ENCODE measurements at regions not wholly inside any gene's neighbourhood (a gene's known extent, or its start where the extent isn't known, plus 50 kb on each side); places are given as distances from the start of the nearest gene placed in this dataset.
"Not testable (repeated sequence)": the region's sequence is repeated elsewhere in the genome, so short reads cannot be mapped to it uniquely, and the experiment has no call there.

DNA sequence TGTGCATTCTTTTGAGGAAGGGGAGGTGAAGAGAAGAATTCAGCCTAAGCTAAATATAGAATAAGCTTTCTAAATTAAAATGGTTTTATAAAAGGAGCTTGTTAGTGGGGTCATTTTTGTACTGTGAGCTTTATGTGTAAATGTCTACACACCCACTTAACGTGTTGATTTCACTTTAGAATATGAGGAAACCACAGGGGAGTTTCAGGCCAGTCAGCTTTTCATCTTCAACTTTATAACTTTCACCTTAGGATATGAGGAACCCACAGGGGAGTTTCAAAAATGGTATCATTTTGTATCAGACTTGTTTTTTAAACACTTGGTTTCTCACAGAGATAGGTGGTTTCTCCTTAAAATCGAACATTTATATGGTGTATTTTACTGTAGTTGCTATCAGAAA is 120.7 kb upstream of the NIPA1 start:
- not testable (repeated sequence) for DNase-seq (ENCODE audit: low read depth in 2 of 2)

DNA sequence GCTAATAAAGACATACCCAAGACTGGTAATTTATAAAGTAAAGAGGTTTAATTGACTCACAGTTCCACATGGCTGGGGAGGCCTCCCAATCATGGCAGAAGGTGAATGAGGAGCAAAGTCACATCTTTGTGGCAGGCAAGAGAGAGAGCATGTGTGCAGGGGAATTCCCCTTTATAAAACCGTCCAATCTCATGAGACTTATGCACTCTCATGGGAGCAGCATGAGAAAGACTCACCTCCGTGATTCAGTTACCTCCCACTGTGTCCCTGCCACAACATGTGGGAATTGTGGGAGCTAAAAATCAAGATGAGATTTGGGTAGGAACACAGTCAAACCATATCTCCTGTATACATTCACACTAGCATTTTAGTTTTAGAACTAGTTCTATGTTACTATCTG is 101.7 kb upstream of the NIPA1 start:
- DNase-seq (ENCODE audit: low read depth in 2 of 2) = not testable (repeated sequence)

DNA sequence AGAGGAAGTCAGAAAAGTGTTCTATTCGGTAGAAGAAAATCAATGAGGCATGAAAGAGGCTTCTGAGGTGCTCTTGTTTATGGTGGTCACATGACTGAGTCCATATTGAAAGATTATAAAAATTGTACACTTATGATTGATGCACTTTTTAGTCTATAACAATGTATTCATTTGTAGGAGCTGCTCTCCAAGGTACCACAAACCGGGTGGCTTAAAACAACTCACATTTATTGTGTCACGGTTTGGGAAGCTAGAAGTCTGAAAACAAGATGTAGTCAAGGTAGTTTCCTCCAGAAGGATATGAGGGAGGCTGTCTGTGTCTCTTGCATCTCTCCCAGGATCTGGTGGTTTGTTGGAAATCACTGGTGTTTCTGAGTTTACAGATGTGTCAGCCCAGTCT is 86.6 kb upstream of the NIPA1 start:
- not testable (repeated sequence) for DNase-seq (ENCODE audit: low read depth in 2 of 2)

DNA sequence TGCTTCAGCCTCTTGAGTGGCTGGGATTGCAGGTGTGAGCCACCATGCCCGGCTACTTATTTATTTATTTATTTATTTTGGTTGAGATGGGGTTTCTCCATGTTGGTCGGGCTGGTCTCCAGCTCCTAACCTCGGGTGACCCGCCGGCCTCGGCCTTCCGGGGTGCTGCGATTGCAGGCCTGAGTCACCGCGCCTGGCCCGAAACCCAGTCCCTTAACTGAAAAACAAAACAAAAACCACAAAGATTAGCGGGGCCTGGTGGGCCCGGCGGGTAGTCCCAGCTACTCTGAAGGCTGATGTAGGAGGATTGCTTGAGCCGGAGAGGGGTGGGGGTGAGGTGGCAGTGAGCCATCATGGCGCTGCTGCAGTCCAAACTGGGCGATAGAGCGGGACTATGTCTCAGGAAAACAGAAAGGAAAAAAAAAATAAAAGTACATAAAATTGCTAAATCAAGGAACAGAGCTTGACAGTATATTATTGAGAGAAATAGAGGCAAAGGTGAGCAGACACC is 75.6 kb upstream of the NIPA1 start:
- not testable (repeated sequence) for DNase-seq (ENCODE audit: low read depth in 2 of 2)

DNA sequence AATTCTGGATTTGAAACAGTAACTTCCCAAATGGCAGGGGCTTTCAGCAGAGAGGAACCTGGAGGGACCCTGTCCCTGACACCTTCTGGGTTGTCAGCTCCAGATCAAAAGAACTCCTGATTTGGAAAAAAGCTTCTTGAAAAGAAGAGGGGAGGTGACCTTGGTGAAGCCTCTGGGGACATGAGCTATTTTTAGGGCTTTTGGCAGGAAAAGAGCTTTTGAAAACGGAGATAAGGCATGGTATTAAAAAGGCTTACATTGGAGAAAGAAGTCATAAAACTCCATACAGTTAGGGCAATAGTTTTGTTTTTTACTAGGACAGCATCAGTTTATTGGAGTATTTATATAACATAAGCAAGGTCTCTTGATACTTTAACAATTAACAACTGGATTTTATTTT is 72.5 kb upstream of the NIPA1 start:
- DNase-seq (ENCODE audit: low read depth in 2 of 2) = not testable (repeated sequence)

DNA sequence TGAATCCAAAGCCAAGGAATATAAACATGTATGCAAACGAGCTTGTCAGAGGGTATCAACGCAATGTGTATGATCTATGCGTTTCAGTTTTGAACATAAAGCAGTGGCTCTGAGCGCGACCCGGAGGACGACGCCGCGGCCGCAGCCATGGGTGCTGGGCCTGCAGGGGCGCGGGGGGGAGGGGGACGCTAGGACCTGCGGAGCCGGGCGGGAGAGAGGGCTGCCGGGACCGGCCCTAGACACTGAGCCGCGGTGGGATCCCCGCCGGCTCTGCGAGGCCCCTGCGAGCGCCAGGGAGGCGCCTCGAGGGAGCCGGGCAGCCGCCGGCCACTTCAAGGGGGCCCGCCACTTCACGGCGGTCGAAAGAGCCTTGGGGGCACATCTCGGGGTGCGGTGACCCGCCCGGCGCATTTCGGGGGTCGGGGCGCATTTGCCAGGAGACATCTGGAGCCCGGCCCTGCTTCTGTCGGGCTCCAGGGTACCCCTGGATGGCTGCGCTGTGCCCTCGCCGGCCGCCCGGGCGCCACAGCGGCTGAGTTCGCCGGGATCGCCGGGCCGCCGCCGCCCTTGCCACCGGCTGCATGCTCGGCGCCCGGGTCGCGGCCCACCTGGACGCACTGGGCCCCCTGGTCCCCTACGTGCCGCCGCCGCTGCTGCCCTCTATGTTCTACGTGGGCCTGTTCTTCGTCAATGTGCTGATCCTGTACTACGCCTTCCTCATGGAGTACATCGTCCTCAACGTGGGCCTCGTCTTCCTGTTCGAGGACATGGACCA is 71.9 kb upstream of the NIPA1 start:
- DNase-seq (ENCODE audit: low read depth in 2 of 2) = not testable (repeated sequence)

DNA sequence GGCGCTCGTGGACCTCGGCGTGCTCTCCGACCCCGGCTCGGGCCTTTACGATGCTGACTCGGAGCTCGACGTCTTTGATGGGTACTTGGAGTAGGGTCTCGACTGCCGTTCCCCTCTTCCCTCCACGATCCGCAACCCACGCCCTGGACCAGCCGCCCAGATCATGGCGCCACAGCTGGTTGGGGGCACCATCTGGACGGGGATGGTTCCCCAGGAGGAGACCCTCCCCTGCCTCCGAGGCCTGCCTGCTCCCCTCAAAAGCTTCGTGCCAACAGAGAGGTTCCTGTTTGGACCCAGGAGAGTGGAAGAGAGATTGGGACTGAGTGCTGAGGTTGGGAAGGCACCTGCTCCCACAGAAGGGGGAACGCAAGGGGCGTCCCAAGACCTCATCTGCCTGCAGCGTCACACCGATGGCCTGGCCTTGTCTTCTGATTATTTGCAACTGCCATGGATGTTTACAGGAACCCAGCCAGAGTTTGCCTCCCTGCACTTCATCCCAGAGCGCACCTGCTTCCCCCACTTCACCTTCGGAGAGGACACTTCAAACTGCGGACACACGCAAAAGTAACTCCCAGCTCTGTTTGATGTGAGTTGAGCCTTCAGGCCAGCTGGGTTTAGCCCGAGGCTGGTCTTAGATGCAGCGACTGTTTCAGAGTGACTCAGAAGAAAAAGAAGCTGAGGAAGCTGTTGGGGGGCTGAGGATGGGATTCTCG is 71.2 kb upstream of the NIPA1 start:
- DNase-seq (ENCODE audit: low read depth in 2 of 2) = not testable (repeated sequence)

DNA sequence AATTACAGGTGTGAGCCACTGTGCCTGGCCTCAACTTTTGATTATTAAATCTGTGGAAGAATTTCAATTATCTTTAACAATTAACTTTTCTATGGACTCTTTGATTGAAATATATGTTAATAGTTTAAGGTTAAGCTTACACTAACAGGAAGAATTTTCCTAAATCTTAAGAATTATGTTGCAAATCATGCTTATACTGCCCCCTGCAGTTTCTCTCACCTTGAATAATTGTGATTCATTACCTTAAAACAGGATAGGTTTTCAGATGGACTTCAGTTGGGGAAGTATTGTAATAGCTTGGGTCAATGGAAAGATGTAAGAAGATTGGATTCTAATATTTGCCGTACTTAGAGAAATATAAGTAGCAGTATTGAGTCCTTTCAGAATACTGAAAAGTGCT is 66.5 kb upstream of the NIPA1 start:
- not testable (repeated sequence) for DNase-seq (ENCODE audit: low read depth in 2 of 2)

DNA sequence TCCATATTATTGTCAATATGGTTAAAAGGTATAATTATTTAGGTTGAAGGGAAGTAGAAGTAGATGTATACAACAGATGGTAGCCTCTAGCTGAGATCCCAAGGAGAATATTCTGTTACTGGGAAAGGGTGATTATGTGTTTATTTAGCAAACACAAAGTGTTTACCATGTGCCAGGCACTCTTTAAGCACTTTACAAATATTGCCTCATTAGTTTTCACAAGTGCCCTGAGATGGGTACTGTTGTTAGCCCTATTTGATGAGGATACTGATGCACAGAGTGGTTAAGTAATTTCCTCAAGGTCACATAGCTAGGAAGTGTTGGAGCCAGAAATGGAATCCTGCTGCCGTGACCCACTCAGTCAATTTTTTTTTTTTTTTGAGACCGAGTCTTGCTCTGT is 60.3 kb upstream of the NIPA1 start:
- DNase-seq (ENCODE audit: low read depth in 2 of 2) = not testable (repeated sequence)

DNA sequence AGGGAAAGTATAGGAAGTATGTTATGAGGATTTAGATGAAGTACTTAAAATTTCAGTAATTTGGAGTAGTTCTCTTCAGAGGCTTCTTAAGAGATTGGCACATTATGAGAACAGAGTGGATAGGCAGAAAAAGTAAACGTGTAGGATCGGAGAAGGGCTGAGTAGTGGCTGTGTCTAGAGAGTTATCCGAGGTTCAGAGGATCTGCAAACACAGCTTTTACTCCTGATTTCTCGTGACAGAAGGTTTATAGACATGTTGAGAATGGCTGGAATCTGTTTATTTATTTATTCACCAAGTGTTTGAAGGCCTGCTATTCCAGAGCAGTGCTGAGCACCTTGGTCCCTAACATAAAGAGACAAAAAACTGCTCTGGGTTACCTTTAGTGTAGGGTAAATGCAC is 51.4 kb upstream of the NIPA1 start:
- DNase-seq (ENCODE audit: low read depth in 2 of 2) = not testable (repeated sequence)

DNA sequence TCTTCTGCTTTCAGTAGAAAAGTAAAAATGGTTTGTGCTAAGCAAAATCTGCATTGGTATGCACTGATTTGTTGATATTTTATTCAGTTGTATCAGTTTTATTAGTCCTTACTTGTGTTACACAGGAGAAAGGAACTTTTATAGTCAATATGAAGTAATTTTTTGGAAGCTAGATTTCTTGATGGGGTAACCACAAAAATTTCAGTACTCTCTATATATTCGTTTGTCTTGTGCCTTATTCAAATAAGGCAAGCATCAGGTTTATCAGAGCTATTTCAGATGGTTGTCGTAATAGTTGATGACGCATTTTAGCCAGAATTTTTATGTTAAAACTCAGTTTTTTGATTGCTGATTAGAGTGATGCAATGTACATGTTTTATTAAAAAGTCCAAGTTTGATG is 50.7 kb upstream of the NIPA1 start:
- DNase-seq (ENCODE audit: low read depth in 2 of 2) = no peak

DNA sequence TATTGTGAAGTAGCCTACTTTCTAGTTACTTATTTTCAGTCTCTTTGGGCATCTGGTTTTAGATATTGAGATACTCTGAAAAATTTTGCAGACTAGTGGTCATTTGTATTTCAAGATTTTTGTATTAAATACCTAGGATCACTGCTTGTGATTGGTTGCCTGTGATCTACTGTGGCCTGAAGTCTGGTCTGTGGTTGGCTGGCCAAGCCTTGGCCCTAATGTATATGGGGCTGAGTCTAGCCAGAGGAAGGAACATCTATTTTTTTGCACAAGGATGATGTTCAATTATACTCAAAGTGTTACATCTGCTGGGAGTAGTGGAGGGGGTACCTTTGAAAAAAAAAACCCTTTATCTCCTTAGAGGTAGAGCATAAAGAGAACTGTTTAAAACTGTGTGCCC is 50.2 kb upstream of the NIPA1 start:
- not testable (repeated sequence) for DNase-seq (ENCODE audit: low read depth in 2 of 2)

Measured in stimulated activated CD8-positive, alpha-beta memory T cell treated with anti-CD3 and anti-CD28 coated beads, Interleukin-2, amount 100 ng/mL, for 1 hour (primary cell).